Right lobe of liver (tissue), 6 donors: ENCODE measurements at regions not wholly inside any gene's neighbourhood (a gene's known extent, or its start where the extent isn't known, plus 50 kb on each side); places are given as distances from the start of the nearest gene placed in this dataset.

Source experiments
- ATAC-seq, 4 donors: fragments of 200-7000 bp; cut with Tn5 transposase; one replicate each; pipeline ENCODE4 v1.9.1; 2020; ENCODE audit warnings: mild to moderate bottlenecking in 4 of 4, moderate library complexity in 4 of 4
- DNase-seq, 3 donors: peaks; one replicate each; pipeline ENCODE4 v3.0.0-alpha.2; 2020
- H3K27ac ChIP-seq, 3 donors: fragments of 200-600 bp; one replicate each; pipeline ENCODE4 v1.8.0; 2022
- H3K27me3 ChIP-seq, 2 donors: fragments of 200-600 bp; one replicate each; pipeline ENCODE4 v1.8.0; 2022
- H3K36me3 ChIP-seq, 4 donors: fragments of 200-600 bp; sonication (generic) in 1 of 4; one replicate each; pipeline versions ENCODE4 v1.5.1 to v1.8.0; 2017 to 2022; ENCODE audit warnings: control low read depth in 1 of 4
- H3K4me1 ChIP-seq, 4 donors: fragments of 200-600 bp; sonication (generic) in 1 of 4; one replicate each; pipeline versions ENCODE4 v1.5.1 to v1.8.0; 2017 to 2022; ENCODE audit warnings: control low read depth in 1 of 4
- H3K4me3 ChIP-seq, 3 donors: fragments of 200-600 bp; one replicate each; pipeline ENCODE4 v1.8.0; 2022
- H3K9me3 ChIP-seq, 4 donors: fragments of 200-600 bp; sonication (generic) in 1 of 4; one replicate each; pipeline versions ENCODE4 v1.5.1 to v1.8.0; 2017 to 2022; ENCODE audit warnings: control low read depth in 1 of 4
- POLR2A ChIP-seq: fragments of 450-650 bp; IDR thresholded peaks from one replicate; pipeline ENCODE4 v1.6.1; 2017; ENCODE audit warnings: antibody characterized with exemption, mild to moderate bottlenecking
- WGBS: methylation state at CpG from one replicate; pipeline ENCODE4 v1.1.6; 2018; ENCODE audit warnings: low coverage, low lambda C conversion rate; ENCODE audit not compliant: insufficient coverage; ENCODE audit errors: missing lambda C conversion rate; 5-methylcytosine and 5-hydroxymethylcytosine counted together
- intact Hi-C, 2 donors: fragments of 100-400 bp; cut with DNase I; formaldehyde crosslinking; loops; one replicate each; pipeline versions ENCODE4 v1.11.2 to v1.14.1; 2022
- TF ChIP-seq, protein P1 (sequence below), 4 donors: fragments of 200-600 bp in 3 of 4; fragments of 450-650 bp in 1 of 4; IDR thresholded peaks; one replicate each; pipeline versions ENCODE4 v1.5.1 to v1.8.0; 2016 to 2022; ENCODE audit warnings: antibody characterized with exemption in 4 of 4, mild to moderate bottlenecking in 2 of 4
- donor health status: DM: no; HTN: yes; CAD: no.
- donor health status: DM: no; HTN: no; CAD: no.
- donor health status: DM: no; HTN: no; CAD: no.
- donor health status: DM: no; HTN: yes; CAD: no.
- donor health status: DM: no; HTN: yes; CAD: no.

DNA sequence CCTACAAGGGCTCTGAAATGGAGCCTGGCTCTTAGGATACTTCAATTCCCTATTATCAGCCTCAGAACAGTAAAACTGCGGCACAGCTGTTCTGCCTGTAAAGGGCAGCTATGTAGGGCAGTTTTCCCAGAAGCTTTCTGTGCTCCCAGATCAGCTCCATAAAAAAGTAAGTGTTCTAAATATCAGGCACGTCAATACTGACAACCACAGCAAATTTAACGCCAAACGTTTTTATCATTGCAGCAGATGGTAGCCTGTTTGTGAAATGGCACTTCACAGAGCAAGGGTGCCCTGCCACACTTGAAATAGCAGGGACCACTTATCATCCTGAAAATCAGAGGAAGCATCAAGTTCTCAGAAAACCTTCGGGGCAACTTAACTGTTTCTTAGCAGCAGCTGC is 54.8 kb upstream of the PTHLH start:
- Histone ChIP-seq H3K4me3 (no peak overlapping the region), H3K27me3 (no peaks in the 10 kb centered on the region), H3K27ac (no peak overlapping the region), H3K36me3 (no peaks in the 10 kb centered on the region), H3K4me1 (no peaks in the 10 kb centered on the region), H3K9me3 (no peaks in the 10 kb centered on the region)
- TF ChIP-seq, protein P1, sequence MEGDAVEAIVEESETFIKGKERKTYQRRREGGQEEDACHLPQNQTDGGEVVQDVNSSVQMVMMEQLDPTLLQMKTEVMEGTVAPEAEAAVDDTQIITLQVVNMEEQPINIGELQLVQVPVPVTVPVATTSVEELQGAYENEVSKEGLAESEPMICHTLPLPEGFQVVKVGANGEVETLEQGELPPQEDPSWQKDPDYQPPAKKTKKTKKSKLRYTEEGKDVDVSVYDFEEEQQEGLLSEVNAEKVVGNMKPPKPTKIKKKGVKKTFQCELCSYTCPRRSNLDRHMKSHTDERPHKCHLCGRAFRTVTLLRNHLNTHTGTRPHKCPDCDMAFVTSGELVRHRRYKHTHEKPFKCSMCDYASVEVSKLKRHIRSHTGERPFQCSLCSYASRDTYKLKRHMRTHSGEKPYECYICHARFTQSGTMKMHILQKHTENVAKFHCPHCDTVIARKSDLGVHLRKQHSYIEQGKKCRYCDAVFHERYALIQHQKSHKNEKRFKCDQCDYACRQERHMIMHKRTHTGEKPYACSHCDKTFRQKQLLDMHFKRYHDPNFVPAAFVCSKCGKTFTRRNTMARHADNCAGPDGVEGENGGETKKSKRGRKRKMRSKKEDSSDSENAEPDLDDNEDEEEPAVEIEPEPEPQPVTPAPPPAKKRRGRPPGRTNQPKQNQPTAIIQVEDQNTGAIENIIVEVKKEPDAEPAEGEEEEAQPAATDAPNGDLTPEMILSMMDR (IDR thresholded peaks at IDR 0.05): no peak
- TF ChIP-seq POLR2A: no peak
- no peak for ATAC-seq
- DNase-seq: no peak
- 52% methylated on average over 5 of the region's 5 CpGs for WGBS
- intact Hi-C loops: no loop called here

DNA sequence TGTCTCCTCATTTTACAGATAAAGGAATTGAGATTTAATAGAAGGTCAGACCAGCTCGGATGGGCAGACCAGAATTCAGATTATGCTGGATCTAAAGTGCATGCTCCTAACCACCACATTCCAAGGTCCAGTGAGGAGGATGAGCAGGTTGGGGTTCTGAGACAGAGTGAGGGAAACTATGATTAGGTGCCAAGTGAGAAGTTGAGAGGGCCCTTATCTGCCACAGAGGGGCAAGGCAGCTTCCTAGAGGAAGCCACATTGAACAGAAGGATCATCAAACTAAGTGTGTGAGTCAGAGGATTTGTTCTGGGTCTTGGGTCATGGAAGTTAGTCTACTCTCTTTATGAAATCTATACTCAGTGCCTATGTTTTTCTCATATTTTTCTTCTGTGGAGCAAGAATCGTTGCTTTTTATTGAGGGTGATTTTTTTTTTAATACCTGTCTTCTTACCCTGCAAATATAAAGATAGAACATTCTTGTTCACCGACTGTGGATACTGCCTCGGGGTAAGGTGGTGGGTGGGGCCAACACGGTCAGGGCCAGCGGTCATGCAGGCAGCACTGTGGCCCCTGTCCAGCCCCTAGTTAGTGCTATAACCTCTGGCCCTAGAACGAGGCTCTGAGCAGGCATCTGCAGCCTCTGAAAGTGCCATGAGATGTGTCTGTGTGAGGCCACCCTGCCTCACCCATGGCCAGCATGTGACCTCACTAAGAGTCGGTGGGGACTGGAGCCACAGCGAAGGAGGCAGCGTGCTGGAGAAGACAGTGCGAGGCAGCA is 55.6 kb upstream of the PTHLH start:
- intact Hi-C loops: no loop called here
- WGBS: 63% methylated on average over 8 of the region's 11 CpGs
- Histone ChIP-seq H3K9me3 (no peaks in the 10 kb centered on the region), H3K4me3 (no peak overlapping the region), H3K27me3 (no peaks in the 10 kb centered on the region), H3K36me3 (no peaks in the 10 kb centered on the region), H3K27ac (no peak overlapping the region), H3K4me1 (no peaks in the 10 kb centered on the region)
- DNase-seq (no peak), ATAC-seq (peak in 1 of 4 donors; percentile 20)
- TF ChIP-seq POLR2A: no peak

DNA sequence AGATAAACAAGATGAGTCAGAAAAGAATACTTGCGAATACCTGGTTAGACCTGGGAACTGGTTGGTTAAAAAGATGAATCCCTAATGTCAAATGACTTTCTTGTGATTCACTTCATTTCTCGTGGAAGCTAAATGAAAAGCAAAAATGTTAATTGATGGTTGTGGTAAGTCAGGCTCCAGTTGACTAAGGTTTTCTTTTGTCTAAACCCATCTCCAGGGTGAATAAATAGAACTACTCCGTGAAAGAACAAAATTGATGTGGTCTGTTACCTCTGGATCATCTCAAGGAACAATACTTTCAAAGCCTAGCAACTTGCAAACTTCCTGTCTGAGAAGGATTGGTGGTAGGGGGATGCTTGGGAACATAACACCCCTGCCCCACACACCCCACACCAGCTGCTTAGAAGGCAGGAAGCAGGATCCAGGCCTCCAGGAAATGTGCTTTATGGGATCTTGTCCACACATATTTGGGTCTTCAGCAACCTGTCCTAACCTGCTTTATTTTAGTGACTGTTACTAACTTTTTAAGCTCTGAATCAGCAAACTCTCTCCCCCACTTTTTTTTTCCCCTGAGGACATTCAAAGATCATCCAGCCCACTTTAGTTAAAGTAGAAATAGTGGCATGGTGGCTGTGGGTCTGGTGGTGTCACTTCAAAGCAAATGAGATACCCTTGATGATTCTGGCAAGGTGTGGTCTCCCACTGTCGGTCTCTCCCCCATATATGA is 60.4 kb upstream of the PTHLH start:
- ATAC-seq: no peak
- Histone ChIP-seq H3K4me3 (no peak overlapping the region), H3K9me3 (no peaks in the 10 kb centered on the region), H3K36me3 (no peaks in the 10 kb centered on the region), H3K4me1 (no peaks in the 10 kb centered on the region), H3K27ac (no peak overlapping the region), H3K27me3 (no peaks in the 10 kb centered on the region)
- 63% methylated on average over 4 of the region's 4 CpGs for WGBS
- TF ChIP-seq POLR2A: no peak
- TF ChIP-seq, protein P1 (IDR thresholded peaks at IDR 0.05): no peak
- DNase-seq: no peak
- intact Hi-C loops: no loop called here

DNA sequence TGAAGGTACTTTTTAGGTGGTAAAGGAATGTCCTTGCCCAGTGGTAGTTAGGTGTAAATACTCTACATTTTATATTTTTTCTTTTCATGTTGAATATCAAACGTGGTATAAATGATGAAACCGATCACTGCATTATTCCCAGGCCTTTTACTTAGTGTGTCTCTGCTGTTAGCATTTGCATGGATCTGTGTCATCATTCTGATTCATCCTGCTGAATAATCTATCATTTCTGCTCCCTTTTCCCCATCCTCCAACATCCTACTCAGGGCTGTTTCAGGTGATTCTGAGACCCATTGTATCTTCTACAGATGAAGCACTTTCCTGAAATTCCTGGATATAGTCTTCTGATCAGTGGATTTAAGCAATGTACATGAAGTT is 61.0 kb upstream of the PTHLH start:
- 85% methylated on average over 2 of the region's 2 CpGs for WGBS
- no peaks in the 10 kb centered on the region for H3K4me1 ChIP-seq
- H3K4me3 ChIP-seq: no peak overlapping the region
- DNase-seq (no peak), ATAC-seq (no peak)
- H3K27ac ChIP-seq: no peak overlapping the region
- H3K9me3 ChIP-seq: no peaks in the 10 kb centered on the region
- no peaks in the 10 kb centered on the region for H3K27me3 ChIP-seq
- intact Hi-C loops: no loop called here
- TF ChIP-seq POLR2A: no peak
- TF ChIP-seq, protein P1 (IDR thresholded peaks at IDR 0.05): no peak
- H3K36me3 ChIP-seq: no peaks in the 10 kb centered on the region

DNA sequence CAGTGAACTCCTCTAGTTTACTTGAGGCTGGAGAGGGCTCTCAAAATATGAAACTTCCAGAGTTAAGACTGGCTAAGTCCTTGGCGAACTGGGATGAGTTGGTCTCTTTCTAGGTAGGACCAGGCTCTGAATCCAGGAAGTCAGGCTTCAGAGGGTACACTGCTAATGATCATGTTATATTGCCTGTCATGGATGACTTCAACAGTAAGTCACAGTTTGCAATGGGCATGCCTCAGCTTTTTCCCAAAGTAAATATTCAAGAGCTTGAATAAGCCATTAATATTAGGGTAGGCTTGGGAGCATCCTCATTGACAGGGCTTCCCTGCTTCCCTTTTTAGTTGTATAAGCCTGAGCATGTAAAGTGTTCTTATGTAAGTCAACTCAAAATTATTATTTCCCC is 61.7 kb upstream of the PTHLH start:
- DNase-seq: no peak
- H3K27me3 ChIP-seq: no peaks in the 10 kb centered on the region
- H3K4me3 ChIP-seq: no peak overlapping the region
- H3K27ac ChIP-seq: no peak overlapping the region
- no peak for ATAC-seq
- TF ChIP-seq POLR2A: no peak
- H3K9me3 ChIP-seq: no peaks in the 10 kb centered on the region
- H3K4me1 ChIP-seq: no peaks in the 10 kb centered on the region
- WGBS: 100% methylated on average over 1 of the region's 1 CpG
- no peaks in the 10 kb centered on the region for H3K36me3 ChIP-seq
- intact Hi-C loops: no loop called here
